ENCODE measurements at regions not wholly inside any gene's neighbourhood (a gene's known extent, or its start where the extent isn't known, plus 50 kb on each side); places are given as distances from the start of the nearest gene placed in this dataset.

DNA sequence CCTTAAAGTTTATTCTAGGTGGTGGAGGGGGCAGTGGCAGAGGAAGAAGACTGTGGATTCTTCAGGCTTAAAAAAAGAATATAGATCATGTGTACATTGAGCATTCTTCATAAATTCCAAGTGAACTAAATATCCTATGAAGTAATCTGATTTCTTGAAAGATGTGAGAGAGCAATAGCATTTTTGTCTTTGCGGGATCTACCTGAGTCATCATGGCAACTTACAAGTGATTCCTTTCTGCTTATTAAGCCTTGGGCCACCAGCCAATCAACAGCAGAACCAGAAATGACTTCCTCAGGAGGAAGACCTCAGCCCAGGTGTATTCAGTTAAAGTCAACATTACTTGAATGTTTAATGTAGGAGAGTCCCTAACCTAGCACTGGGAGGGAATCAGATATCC lies 756.9 kb downstream of the TFAP2A start:
- Histone ChIP-seq H4K8ac (replicated peaks; ENCODE audit: insufficient read length, low read depth, low read length) (no peak overlapping the region), H3K27ac (ENCODE audit: insufficient read length, low read depth, low read length) (no peak overlapping the region), H3T11ph (ENCODE audit: low read length) (no peak overlapping the region), H2BK12ac (ENCODE audit: insufficient read length, low read depth, low read length) (no peak overlapping the region), H3K27me3 (ENCODE audit: insufficient read depth, low read length) (no peaks in the 10 kb centered on the region), H3K23me2 (ENCODE audit: insufficient read length, low read depth, low read length, poor library complexity, severe bottlenecking) (no peaks in the 10 kb centered on the region), H2AFZ (ENCODE audit: low read length) (no peak overlapping the region), H3K4ac (ENCODE audit: low read depth, low read length) (no peak overlapping the region), H3K18ac (ENCODE audit: insufficient read length, low read depth, low read length) (no peak overlapping the region), H3K79me1 (ENCODE audit: insufficient read depth, low read depth, low read length, poor library complexity, severe bottlenecking) (no peaks in the 10 kb centered on the region), H2BK15ac (ENCODE audit: low read depth, low read length) (no peak overlapping the region), H3K9me3 (ENCODE audit: control insufficient read depth, low read depth, low read length) (no peaks in the 10 kb centered on the region), H3K9ac (ENCODE audit: extremely low read depth, insufficient read length, low read length) (no peak overlapping the region), H3K4me2 (ENCODE audit: insufficient read depth, insufficient read length, low read length) (no peak overlapping the region), H3K4me1 (ENCODE audit: insufficient read depth, low read length) (no peaks in the 10 kb centered on the region), H2BK5ac (ENCODE audit: insufficient read length, low read length) (no peak overlapping the region), H3K79me2 (ENCODE audit: insufficient read depth, low read length) (no peaks in the 10 kb centered on the region), H4K5ac (ENCODE audit: insufficient read length, low read depth, low read length) (no peak overlapping the region), H4K20me1 (ENCODE audit: control insufficient read depth, insufficient read depth, insufficient read length) (no peaks in the 10 kb centered on the region), H2BK120ac (ENCODE audit: low read depth, low read length, poor library complexity, severe bottlenecking) (no peak overlapping the region), H3K56ac (ENCODE audit: insufficient read length, low read depth, low read length) (no peak overlapping the region), H3K14ac (ENCODE audit: insufficient read depth, low read length) (no peak overlapping the region), H2BK20ac (ENCODE audit: low read depth, low read length, poor library complexity, severe bottlenecking) (no peak overlapping the region), H4K91ac (ENCODE audit: insufficient read length, low read depth, low read length) (no peak overlapping the region), H3K23ac (ENCODE audit: insufficient read length, low read depth, low read length) (no peak overlapping the region), H2AK5ac (ENCODE audit: insufficient read length, low read length) (no peak overlapping the region)
- Mint-ChIP-seq H3K36me3 (ENCODE audit: insufficient read depth in 1 of 3, low read depth in 3 of 3) (no peaks in the 10 kb centered on the region), H3K4me1 (no peaks in the 10 kb centered on the region), H3K9me3 (no peaks in the 10 kb centered on the region; a peak in 1 of 5 replicates), H3K27me3 (ENCODE audit: low read depth) (no peaks in the 10 kb centered on the region), H3K4me3 (no peak overlapping the region), H3K27ac (no peak overlapping the region)
- TF ChIP-seq, protein P1, sequence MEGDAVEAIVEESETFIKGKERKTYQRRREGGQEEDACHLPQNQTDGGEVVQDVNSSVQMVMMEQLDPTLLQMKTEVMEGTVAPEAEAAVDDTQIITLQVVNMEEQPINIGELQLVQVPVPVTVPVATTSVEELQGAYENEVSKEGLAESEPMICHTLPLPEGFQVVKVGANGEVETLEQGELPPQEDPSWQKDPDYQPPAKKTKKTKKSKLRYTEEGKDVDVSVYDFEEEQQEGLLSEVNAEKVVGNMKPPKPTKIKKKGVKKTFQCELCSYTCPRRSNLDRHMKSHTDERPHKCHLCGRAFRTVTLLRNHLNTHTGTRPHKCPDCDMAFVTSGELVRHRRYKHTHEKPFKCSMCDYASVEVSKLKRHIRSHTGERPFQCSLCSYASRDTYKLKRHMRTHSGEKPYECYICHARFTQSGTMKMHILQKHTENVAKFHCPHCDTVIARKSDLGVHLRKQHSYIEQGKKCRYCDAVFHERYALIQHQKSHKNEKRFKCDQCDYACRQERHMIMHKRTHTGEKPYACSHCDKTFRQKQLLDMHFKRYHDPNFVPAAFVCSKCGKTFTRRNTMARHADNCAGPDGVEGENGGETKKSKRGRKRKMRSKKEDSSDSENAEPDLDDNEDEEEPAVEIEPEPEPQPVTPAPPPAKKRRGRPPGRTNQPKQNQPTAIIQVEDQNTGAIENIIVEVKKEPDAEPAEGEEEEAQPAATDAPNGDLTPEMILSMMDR (conservative IDR thresholded peaks at IDR 0.05) = no peak
- WGBS (ENCODE audit: extremely low coverage, insufficient read length, low lambda C conversion rate) = no CpG with 5 or more reads among the region's 1 CpG
- DNase-seq = no peak

Data from H9 (cell line).